ENCODE measurements at regions not wholly inside any gene's neighbourhood (a gene's known extent, or its start where the extent isn't known, plus 50 kb on each side); places are given as distances from the start of the nearest gene placed in this dataset.

GRCh38 chr18:28574175-28574574, 397.2 kb upstream of the CDH2 start (continued):
- TF ChIP-seq, protein P1, sequence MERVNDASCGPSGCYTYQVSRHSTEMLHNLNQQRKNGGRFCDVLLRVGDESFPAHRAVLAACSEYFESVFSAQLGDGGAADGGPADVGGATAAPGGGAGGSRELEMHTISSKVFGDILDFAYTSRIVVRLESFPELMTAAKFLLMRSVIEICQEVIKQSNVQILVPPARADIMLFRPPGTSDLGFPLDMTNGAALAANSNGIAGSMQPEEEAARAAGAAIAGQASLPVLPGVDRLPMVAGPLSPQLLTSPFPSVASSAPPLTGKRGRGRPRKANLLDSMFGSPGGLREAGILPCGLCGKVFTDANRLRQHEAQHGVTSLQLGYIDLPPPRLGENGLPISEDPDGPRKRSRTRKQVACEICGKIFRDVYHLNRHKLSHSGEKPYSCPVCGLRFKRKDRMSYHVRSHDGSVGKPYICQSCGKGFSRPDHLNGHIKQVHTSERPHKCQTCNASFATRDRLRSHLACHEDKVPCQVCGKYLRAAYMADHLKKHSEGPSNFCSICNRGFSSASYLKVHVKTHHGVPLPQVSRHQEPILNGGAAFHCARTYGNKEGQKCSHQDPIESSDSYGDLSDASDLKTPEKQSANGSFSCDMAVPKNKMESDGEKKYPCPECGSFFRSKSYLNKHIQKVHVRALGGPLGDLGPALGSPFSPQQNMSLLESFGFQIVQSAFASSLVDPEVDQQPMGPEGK (CRISPR knock-in tag; IDR thresholded peaks at IDR 0.05; ENCODE audit: borderline replicate concordance) = no peak
- TF ChIP-seq ZNF8 (CRISPR knock-in tag; IDR thresholded peaks at IDR 0.05) (no peak), RARB (CRISPR knock-in tag; IDR thresholded peaks at IDR 0.05) (no peak), TOX (CRISPR knock-in tag; IDR thresholded peaks at IDR 0.05; ENCODE audit: borderline replicate concordance) (no peak), ZNF70 (CRISPR knock-in tag; IDR thresholded peaks at IDR 0.05) (no peak)

- no peak for ATAC-seq
- TF ChIP-seq ZC3H10 (CRISPR knock-in tag; IDR thresholded peaks at IDR 0.05) = no peak
- no peak for TF ChIP-seq CSDC2 (CRISPR knock-in tag; IDR thresholded peaks at IDR 0.05)
- TF ChIP-seq OSR1 (CRISPR knock-in tag; IDR thresholded peaks at IDR 0.05) = no peak
- no peak for TF ChIP-seq ESRRG (CRISPR knock-in tag; IDR thresholded peaks at IDR 0.05)
- no peak for TF ChIP-seq TCF4 (CRISPR knock-in tag; IDR thresholded peaks at IDR 0.05; ENCODE audit: borderline replicate concordance)
- TF ChIP-seq ISL1 (CRISPR knock-in tag; IDR thresholded peaks at IDR 0.05) = no peak
- no peak for TF ChIP-seq BACH2 (CRISPR knock-in tag; IDR thresholded peaks at IDR 0.05; ENCODE audit: borderline replicate concordance)
- TF ChIP-seq ZFP30 (CRISPR knock-in tag; IDR thresholded peaks at IDR 0.05) = no peak
- TF ChIP-seq, protein P2, sequence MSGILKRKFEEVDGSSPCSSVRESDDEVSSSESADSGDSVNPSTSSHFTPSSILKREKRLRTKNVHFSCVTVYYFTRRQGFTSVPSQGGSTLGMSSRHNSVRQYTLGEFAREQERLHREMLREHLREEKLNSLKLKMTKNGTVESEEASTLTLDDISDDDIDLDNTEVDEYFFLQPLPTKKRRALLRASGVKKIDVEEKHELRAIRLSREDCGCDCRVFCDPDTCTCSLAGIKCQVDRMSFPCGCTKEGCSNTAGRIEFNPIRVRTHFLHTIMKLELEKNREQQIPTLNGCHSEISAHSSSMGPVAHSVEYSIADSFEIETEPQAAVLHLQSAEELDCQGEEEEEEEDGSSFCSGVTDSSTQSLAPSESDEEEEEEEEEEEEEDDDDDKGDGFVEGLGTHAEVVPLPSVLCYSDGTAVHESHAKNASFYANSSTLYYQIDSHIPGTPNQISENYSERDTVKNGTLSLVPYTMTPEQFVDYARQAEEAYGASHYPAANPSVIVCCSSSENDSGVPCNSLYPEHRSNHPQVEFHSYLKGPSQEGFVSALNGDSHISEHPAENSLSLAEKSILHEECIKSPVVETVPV (CRISPR knock-in tag; IDR thresholded peaks at IDR 0.05) = no peak
- no peak for TF ChIP-seq PPARA (CRISPR knock-in tag; IDR thresholded peaks at IDR 0.05; ENCODE audit: borderline replicate concordance)
- TF ChIP-seq GLIS3 (CRISPR knock-in tag; IDR thresholded peaks at IDR 0.05) = no peak
These were observed 395.0 kb upstream of the CDH2 start for GRCh38 chr18:28571929-28572328.

- no peak for ATAC-seq
- TF ChIP-seq, protein P3, sequence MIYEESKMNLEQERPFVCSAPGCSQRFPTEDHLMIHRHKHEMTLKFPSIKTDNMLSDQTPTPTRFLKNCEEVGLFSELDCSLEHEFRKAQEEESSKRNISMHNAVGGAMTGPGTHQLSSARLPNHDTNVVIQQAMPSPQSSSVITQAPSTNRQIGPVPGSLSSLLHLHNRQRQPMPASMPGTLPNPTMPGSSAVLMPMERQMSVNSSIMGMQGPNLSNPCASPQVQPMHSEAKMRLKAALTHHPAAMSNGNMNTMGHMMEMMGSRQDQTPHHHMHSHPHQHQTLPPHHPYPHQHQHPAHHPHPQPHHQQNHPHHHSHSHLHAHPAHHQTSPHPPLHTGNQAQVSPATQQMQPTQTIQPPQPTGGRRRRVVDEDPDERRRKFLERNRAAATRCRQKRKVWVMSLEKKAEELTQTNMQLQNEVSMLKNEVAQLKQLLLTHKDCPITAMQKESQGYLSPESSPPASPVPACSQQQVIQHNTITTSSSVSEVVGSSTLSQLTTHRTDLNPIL (CRISPR knock-in tag; IDR thresholded peaks at IDR 0.05; ENCODE audit: low read depth) = 0 out of 2 replicates have a peak, but pooled peaks have one; percentile 20
- TF ChIP-seq ZNF565 (CRISPR knock-in tag; conservative IDR thresholded peaks at IDR 0.05; ENCODE audit: low read depth) (no peak), PPARA (CRISPR knock-in tag; IDR thresholded peaks at IDR 0.05; ENCODE audit: borderline replicate concordance) (peak; percentile 62; the same call in 1 of the 2 replicates), ZNF8 (CRISPR knock-in tag; IDR thresholded peaks at IDR 0.05) (0 out of 2 replicates have a peak, but pooled peaks have one; percentile 26), SNAI2 (CRISPR knock-in tag; IDR thresholded peaks at IDR 0.05) (peak; percentile 82; the same call in 1 of the 2 replicates), TOX (CRISPR knock-in tag; IDR thresholded peaks at IDR 0.05; ENCODE audit: borderline replicate concordance) (no peak), TCF4 (CRISPR knock-in tag; IDR thresholded peaks at IDR 0.05; ENCODE audit: borderline replicate concordance) (peak; percentile 76; the same call in 1 of the 2 replicates), ISL1 (CRISPR knock-in tag; IDR thresholded peaks at IDR 0.05) (peak; percentile 38; the same call in 1 of the 2 replicates), ZC3H10 (CRISPR knock-in tag; IDR thresholded peaks at IDR 0.05) (no peak)
These were observed 383.4 kb upstream of the CDH2 start for GRCh38 chr18:28560331-28560730.

- TF ChIP-seq ESRRG (CRISPR knock-in tag; IDR thresholded peaks at IDR 0.05) (no peak), ARNTL (CRISPR knock-in tag; IDR thresholded peaks at IDR 0.05; ENCODE audit: borderline replicate concordance, low read depth) (no peak), TOX (CRISPR knock-in tag; IDR thresholded peaks at IDR 0.05; ENCODE audit: borderline replicate concordance) (no peak)
- no peak for ATAC-seq
These were observed 382.6 kb upstream of the CDH2 start for GRCh38 chr18:28559511-28559910.

- ATAC-seq = peak; percentile 57
- TF ChIP-seq, protein P1 (CRISPR knock-in tag; IDR thresholded peaks at IDR 0.05; ENCODE audit: borderline replicate concordance) = no peak
- TF ChIP-seq RARB (CRISPR knock-in tag; IDR thresholded peaks at IDR 0.05) = no peak
- TF ChIP-seq, protein P2 (CRISPR knock-in tag; IDR thresholded peaks at IDR 0.05) = no peak
- TF ChIP-seq GLIS3 (CRISPR knock-in tag; IDR thresholded peaks at IDR 0.05) = no peak
These were observed 365.0 kb upstream of the CDH2 start for GRCh38 chr18:28541934-28542333.

Data from SK-N-SH treated with all-trans-retinoic acid at 6 μM for 48 hours (cell line).